SW480 (cell line): ENCODE measurements at regions not wholly inside any gene's neighbourhood (a gene's known extent, or its start where the extent isn't known, plus 50 kb on each side); places are given as distances from the start of the nearest gene placed in this dataset.

Experiments used
- DNase-seq: peaks from one replicate; pipeline ENCODE4 v3.0.0-alpha.2; 2016; ENCODE audit warnings: low spot score

DNA sequence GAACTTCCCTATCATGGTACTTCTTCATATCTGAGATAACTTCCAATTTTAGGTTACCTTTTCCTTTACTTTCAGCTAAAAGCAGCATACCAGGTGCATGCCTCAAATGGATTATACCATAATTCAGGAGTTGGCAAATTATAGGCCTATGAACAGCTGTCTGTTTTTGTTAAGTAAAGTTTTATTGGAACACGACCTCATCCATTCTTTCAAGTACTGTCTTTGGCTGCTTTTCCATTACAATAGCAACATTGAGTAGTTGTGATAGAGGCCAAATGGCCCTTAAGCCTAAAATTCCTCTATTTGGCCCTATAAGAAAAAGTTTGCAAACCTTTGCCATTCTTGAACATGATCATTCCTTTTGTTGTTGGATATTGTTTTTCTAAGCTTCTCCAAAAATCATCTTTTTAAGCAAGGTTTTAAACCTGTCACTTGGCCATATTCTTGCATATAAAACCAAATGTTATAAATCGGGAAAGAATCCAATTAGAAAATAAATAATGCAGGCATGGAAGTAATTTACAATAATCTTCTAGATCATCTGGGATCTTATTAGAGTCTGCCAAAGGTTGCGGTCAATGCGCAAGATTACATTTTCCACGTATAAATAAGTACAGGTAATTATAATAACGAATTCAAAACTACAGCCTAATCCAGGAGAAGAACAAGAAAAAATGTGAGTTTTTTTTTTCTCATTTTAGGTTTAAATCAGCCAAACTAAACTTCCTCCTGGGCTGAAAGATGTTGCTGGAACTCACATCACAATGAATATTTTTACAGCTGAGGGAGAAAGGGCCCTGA lies 226.5 kb upstream of the ANKRD55 start:
- no peak for DNase-seq

DNA sequence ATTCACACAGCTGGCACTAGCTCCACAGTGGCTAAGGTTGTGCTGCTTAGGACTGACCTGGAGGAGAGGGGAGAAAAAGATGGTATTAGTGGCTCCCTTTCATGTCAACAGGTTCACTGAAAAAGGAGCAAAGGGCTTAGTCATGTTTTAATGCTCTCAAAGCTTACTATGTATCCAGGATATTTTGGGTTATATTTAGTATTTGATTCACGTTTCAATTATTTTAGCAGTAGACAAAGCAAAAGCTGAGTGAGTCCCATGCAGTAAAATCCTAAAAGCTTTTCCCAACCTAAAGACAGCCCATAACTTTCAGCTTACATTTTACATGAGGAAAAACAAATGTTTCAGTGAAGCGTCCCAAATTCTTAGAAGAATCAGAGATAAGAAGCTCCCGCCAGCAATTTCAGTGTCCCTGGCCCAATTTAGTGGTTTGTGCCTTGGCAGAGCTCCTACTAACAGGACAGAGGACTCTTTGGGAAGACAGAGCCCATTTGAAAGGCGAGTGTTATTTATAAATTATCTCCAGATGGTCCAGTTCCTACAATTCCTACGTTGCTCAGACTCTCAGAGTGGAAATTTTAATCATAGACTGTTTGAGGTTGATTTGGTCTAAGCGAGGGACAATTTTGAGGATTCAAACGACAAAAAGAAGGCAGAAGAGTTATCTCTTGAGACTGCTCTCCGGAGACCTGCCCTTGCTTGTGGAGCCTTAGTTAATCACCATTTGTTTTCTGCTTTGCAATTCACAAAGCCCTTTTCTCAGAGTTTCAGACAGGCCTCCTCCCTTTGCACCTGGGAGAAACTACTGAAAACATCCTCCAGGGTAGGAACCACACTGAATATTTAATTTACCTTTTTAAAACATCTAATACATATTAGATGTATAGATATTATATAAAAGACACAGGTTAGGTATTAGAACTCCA lies 225.0 kb upstream of the ANKRD55 start:
- DNase-seq: no peak

- no peak for DNase-seq
Measured at GRCh38 chr5:56456002-56456401, 222.9 kb upstream of the ANKRD55 start.

- DNase-seq: no peak
Measured at GRCh38 chr5:56455417-56455816, 222.3 kb upstream of the ANKRD55 start.

GRCh38 chr5:56454219-56454862 lies 221.2 kb upstream of the ANKRD55 start:
- DNase-seq: no peak

DNA sequence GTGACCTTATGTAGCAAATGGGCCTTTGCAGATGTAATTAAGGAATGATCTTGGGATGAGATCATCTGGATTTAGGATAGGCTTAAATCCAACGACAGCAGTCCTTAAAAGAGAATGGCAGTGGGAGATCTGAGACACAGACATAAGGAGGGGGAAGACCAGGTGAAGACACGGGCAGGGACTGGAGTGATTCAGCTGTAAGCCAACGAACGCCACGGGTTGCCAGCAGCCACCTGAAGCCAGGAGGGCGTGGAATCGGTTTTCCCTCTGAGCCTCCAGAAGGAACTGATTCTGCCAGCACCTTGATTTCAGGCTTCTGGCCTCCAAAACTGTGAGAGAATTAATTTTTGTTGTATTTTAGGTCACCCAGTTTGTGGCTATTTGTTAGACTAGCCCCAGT lies 218.6 kb upstream of the ANKRD55 start:
- no peak for DNase-seq

- no peak for DNase-seq
Measured at GRCh38 chr5:56450766-56451165, 217.6 kb upstream of the ANKRD55 start.

DNA sequence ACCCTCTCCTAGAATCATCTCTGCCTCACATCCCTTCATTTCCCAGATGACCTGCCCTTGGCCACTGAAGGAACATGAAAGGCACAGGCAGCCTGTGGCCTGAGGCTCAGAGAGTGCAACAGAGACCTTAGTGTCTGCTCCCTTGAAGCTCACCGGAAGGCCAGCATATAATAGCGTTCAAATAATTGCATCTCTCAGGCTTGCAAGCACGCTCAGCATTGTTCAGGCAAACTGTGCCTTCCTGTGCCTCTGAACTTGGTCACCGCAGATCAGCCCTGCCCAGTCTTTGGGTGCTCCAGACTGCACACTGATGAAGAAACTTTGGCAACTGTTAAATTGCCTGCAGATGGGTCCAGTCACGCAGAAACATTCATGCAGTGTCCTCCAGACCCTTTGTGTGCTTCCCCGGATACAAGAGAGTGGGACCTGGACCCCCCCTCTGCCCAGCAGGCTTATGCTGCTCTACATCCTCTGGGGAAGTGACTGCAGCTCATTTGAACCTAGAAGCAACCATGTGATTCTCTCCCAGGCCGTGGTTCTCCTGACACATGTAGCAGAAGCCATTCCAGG lies 216.0 kb upstream of the ANKRD55 start:
- DNase-seq: no peak

DNA sequence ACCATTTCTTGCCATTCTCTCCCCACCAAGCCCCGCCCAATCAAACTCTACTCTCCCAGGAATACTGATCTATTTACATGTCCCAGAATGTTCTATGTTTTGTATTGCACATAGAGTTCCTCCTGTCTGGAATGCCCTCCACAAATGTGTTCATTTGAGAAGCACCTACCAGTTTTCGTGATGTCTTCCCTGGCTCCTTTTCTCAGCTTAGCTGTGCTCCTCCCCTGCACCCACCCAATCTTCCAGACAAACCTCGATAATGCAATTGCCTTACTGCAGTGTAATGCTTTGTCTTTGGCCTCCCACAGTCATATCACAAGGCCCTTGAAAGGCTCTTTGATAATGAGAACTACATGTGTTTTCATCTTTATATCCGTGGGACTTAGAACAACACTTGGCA lies 214.5 kb upstream of the ANKRD55 start:
- no peak for DNase-seq

- DNase-seq: no peak
Measured at GRCh38 chr5:56447232-56447631, 214.1 kb upstream of the ANKRD55 start.

DNA sequence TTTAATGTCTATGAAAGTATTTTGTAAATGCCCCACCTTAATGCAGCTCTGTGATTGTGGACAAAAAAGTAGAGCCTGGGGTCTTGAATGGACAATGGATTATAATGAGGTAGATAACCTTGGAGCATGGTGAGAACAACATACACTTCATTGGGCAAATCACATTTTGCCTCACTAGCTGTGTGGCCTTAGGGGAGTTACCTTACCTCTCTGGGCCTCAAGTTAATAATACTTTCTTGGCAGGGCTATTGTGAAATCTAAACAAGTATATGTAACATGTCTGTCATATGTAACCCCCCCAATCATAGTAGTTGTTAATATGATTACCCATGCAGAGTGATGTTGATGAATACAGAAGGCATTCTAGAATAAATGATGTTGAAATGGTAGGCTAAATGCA lies 213.6 kb upstream of the ANKRD55 start:
- no peak for DNase-seq

GRCh38 chr5:56443826-56444225 lies 210.7 kb upstream of the ANKRD55 start:
- no peak for DNase-seq

GRCh38 chr5:56440871-56441740 lies 208.0 kb upstream of the ANKRD55 start:
- peak; percentile 56 for DNase-seq

GRCh38 chr5:56434986-56435385 lies 201.9 kb upstream of the ANKRD55 start:
- DNase-seq: no peak

DNA sequence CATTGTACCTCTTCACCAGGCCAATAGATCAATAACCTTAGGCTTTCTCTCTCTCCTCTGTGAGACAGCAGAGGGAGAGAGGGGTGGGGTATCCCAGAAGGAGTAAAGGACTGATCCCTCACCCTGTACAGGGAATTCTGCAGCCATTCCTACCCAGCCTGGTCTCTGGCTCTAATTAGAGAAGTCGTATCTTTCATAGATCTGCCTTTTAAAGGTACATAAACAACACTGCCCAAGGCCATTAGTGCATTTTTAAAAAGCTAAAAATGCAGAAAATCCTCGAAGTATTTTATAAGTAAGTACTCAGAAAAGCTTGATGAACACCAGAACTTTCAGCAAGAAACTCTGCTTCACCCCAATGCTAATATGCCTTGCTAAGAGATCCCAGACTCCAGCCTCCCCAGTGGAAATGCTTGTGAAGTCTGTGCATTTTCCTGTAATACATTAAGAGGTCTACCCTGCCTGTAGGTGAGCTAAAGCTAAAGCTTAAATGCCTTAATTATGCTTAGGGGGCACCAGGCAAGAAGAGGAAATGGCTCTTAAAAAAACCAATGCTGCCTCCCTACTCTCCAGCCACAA lies 200.0 kb upstream of the ANKRD55 start:
- no peak for DNase-seq

GRCh38 chr5:56432321-56432720 lies 199.2 kb upstream of the ANKRD55 start:
- no peak for DNase-seq

- no peak for DNase-seq
Measured at GRCh38 chr5:56430422-56430821, 197.3 kb upstream of the ANKRD55 start.

- DNase-seq: no peak
Measured at GRCh38 chr5:56429110-56429561, 196.0 kb upstream of the ANKRD55 start.

- DNase-seq: no peak
Measured at GRCh38 chr5:56426693-56427092, 193.6 kb upstream of the ANKRD55 start.

- no peak for DNase-seq
Measured at GRCh38 chr5:56422076-56422762, 189.1 kb upstream of the ANKRD55 start.
